ENCODE measurements at regions not wholly inside any gene's neighbourhood (a gene's known extent, or its start where the extent isn't known, plus 50 kb on each side); places are given as distances from the start of the nearest gene placed in this dataset.
"Not testable (repeated sequence)": the region's sequence is repeated elsewhere in the genome, so short reads cannot be mapped to it uniquely, and the experiment has no call there.

DNA sequence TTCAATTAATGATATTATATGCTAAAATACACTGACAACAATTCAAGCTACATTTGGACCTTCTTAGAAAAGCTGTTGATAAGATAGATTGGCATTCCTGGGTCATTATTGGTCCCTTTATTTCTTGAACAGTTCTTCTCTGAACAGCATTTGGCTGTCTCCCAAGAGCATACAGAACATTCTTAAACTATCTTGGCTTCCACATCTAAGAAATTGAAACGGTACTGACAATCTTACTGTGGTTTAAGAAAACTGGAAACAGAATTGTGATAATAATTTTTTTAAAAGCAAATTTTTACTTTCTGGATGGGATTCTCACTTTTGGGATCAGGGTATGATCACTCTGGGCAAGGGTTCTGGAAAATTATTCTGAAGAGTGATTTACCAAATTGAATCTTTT lies 161.7 kb upstream of the ZNF385D start:
- Histone ChIP-seq H3K27me3 (no peaks in the 10 kb centered on the region), H3K27ac (no peak overlapping the region), H3K4me1 (no peaks in the 10 kb centered on the region), H3K4me3 (no peak overlapping the region), H3K9me3 (no peaks in the 10 kb centered on the region), H3K36me3 (no peaks in the 10 kb centered on the region)
- TF ChIP-seq, protein P1, sequence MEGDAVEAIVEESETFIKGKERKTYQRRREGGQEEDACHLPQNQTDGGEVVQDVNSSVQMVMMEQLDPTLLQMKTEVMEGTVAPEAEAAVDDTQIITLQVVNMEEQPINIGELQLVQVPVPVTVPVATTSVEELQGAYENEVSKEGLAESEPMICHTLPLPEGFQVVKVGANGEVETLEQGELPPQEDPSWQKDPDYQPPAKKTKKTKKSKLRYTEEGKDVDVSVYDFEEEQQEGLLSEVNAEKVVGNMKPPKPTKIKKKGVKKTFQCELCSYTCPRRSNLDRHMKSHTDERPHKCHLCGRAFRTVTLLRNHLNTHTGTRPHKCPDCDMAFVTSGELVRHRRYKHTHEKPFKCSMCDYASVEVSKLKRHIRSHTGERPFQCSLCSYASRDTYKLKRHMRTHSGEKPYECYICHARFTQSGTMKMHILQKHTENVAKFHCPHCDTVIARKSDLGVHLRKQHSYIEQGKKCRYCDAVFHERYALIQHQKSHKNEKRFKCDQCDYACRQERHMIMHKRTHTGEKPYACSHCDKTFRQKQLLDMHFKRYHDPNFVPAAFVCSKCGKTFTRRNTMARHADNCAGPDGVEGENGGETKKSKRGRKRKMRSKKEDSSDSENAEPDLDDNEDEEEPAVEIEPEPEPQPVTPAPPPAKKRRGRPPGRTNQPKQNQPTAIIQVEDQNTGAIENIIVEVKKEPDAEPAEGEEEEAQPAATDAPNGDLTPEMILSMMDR (IDR thresholded peaks at IDR 0.05): no peak
- no peak for DNase-seq (ENCODE audit: low spot score)

DNA sequence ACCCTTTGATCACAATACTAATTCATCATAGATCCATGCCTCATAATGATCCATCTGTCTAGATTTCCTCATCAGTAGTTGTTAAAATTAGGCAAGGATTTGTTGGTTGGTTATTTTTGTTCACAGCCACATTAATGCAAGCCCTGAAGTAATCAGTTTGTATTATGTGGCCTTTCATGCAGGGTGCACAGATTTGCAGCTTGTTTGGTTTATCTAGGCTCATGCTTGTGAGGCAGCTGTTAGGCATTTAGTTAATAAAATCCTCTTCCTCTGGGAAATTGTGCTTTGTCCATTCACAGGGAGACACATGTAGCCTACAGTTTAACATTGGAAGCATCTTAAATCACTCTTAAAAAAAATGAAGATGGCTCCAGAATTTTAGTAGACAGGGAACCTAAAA lies 162.8 kb upstream of the ZNF385D start:
- no peak for DNase-seq (ENCODE audit: low spot score)
- Histone ChIP-seq H3K4me1 (no peaks in the 10 kb centered on the region), H3K27ac (no peak overlapping the region), H3K27me3 (no peaks in the 10 kb centered on the region), H3K36me3 (no peaks in the 10 kb centered on the region), H3K4me3 (no peak overlapping the region), H3K9me3 (no peaks in the 10 kb centered on the region)
- TF ChIP-seq, protein P1 (IDR thresholded peaks at IDR 0.05): no peak

DNA sequence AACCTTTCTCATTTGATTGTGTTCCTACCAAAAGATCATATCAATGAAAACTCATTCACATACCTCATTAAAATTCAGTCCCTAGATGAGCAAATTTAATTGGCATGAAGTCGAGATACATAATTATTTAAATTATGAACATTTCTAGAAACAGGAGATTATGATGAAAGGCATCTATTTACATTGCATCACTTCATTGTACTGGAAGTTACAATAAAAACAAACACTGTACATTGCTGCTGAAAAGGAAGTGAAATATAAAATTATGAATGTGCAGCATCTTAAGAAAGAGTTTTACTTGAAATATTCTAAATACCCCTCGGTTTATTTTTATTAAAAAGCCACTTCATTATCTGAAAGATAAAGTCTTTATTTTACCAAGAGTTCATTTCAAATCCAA lies 163.4 kb upstream of the ZNF385D start:
- no peak overlapping the region for H3K4me3 ChIP-seq
- H3K27me3 ChIP-seq: no peaks in the 10 kb centered on the region
- TF ChIP-seq, protein P1 (IDR thresholded peaks at IDR 0.05): no peak
- H3K9me3 ChIP-seq: no peaks in the 10 kb centered on the region
- H3K4me1 ChIP-seq: no peaks in the 10 kb centered on the region
- no peaks in the 10 kb centered on the region for H3K36me3 ChIP-seq
- no peak for DNase-seq (ENCODE audit: low spot score)
- H3K27ac ChIP-seq: no peak overlapping the region

DNA sequence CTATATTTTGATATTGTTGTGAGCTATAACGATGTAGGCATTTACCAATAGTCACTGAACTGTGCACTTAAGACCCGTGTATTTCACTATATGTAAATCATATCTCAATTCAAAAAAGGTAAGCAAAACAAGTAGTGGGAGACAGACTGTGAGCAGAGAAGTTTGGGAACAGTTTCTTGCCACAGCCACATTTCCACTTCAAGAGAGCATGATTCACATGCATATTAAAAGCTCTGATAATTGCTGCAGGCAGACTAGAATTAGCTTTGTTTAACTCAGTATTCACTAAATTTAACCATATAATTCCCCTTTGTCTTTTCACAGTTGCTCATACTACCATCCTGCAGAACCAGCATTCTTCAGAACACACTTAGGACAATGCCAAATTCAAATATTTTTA lies 168.4 kb upstream of the ZNF385D start:
- Histone ChIP-seq H3K9me3 (no peaks in the 10 kb centered on the region), H3K27ac (no peak overlapping the region), H3K36me3 (no peaks in the 10 kb centered on the region), H3K27me3 (no peaks in the 10 kb centered on the region), H3K4me1 (no peaks in the 10 kb centered on the region), H3K4me3 (no peak overlapping the region)
- TF ChIP-seq, protein P1 (IDR thresholded peaks at IDR 0.05): no peak
- no peak for DNase-seq (ENCODE audit: low spot score)

DNA sequence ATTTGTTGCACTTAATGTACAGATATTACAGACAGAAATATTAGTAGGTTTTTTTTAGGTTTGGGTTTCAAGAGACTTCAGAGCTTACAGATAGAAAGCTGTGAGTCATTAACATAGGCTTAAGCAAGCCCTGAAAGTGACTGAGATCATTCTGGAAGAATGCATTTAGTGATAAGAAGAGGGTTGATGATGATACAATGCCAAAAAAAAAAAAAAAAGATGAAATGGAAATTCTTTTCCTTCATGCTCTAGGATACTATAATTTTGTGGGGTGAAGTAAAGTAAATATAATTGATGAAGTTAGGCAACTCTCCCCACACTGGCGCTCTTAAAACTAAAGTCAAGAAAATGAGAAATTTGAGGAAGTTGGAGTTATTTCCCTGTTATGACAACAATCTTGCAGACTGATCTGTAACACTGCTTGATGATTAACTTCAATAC lies 169.4 kb upstream of the ZNF385D start:
- Histone ChIP-seq H3K4me1 (no peaks in the 10 kb centered on the region), H3K27ac (no peak overlapping the region), H3K27me3 (no peaks in the 10 kb centered on the region), H3K36me3 (no peaks in the 10 kb centered on the region), H3K4me3 (no peak overlapping the region), H3K9me3 (no peaks in the 10 kb centered on the region)
- DNase-seq (ENCODE audit: low spot score): no peak
- TF ChIP-seq, protein P1 (IDR thresholded peaks at IDR 0.05): no peak

DNA sequence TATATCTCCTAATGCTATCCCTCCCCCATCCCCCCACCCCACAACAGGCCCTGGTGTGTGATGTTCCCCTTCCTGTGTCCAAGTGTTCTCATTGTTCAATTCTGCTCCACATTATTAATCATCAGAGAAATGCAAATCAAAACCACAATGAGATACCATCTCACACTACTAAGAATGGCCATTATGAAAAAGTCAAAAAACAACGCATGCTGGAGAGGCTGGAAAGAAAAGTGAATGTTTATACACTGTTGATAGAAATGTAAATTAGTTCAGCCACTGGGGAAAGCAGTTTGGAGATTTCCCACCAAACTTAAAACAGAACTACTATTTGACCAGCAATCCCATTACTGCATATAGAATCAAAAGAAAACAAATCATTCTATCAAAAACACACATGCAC lies 172.1 kb upstream of the ZNF385D start:
- not testable (repeated sequence) for H3K9me3 ChIP-seq; H3K4me1 ChIP-seq; H3K4me3 ChIP-seq; H3K27me3 ChIP-seq; DNase-seq (ENCODE audit: low spot score); H3K27ac ChIP-seq; H3K36me3 ChIP-seq
